T47D (cell line): ENCODE measurements at regions not wholly inside any gene's neighbourhood (a gene's known extent, or its start where the extent isn't known, plus 50 kb on each side); places are given as distances from the start of the nearest gene placed in this dataset.
"Not testable (repeated sequence)": the region's sequence is repeated elsewhere in the genome, so short reads cannot be mapped to it uniquely, and the experiment has no call there.

ENCODE experiments used
- DNase-seq, 2 experiments: peaks; one replicate each; pipeline versions ENCODE4 v3.0.0 to v3.0.0-alpha.2; 2011 to 2012; ENCODE audit warnings: low read depth in 1 of 2, low spot score in 1 of 2
- JUND ChIP-seq: IDR thresholded peaks from 2 replicates; pipeline ENCODE4 v1.6.1; 2012; ENCODE audit warnings: low read depth
- in situ Hi-C: cut with HindIII; loops from 2 replicates; pipeline ENCODE4 v1.10.0; 2016; ENCODE audit warnings: low sequenced_read_pairs, low pct_unique_long_range_greater_than_20kb

DNA sequence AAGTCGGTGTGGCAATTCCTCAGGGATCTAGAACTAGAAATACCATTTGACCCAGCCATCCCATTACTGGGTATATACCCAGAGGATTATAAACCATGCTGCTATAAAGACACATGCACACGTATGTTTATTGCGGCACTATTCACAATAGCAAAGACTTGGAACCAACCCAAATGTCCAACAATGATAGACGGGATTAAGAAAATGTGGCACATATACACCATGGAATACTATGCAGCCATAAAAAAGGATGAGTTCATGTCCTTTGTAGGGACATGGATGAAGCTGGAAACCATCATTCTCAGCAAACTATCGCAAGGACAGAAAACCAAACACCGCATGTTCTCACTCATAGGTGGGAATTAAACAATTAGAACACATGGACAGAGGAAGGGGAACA lies 80.6 kb upstream of the ST3GAL5 start:
- in situ Hi-C loops, result not testable (repeated sequence)

DNA sequence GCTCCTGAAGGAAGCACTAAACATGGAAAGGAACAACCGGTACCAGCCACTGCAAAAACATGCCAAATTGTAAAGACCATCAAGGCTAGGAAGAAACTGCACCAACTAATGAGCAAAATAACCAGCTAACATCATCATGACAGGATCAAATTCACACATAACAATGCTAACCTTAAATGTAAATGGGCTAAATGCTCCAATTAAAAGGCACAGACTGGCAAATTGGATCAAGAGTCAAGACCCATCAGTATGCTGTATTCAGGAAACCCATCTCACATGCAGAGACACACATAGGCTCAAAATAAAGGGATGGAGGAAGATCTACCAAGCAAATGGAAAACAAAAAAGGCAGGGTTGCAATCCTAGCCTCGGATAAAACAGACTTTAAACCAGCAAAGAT lies 77.0 kb upstream of the ST3GAL5 start:
- DNase-seq, in situ Hi-C loops: not testable (repeated sequence)

More for the DNA sequence above, 80.6 kb upstream of the ST3GAL5 start:
- not testable (repeated sequence) for DNase-seq

DNA sequence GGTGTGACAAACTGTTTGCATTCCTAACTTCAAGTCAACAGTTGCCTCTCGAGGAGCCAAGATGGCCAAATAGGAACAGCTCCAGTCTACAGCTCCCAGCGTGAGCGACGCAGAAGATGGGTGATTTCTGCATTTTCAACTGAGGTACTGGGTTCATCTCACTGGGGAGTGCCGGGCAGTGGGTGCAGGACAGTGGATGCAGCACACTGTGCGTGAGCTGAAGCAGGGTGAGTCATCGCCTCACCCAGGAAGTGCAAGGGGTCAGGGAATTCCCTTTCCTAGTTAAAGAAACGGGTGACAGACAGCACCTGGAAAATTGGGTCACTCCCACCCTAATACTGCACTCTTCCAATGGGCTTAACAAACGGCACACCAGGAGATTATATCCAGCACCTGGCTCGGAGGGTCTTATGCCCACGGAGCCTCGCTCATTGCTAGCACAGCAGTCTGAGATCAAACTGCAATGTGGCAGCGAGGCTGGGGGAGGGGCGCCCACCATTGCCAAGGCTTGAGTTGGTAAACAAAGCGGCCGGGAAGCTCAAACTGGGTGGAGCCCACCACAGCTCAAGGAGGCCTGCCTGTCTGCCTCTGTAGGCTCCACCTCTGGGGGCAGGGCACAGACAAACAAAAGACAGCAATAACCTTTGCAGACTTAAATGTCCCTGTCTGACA lies 75.1 kb upstream of the ST3GAL5 start:
- in situ Hi-C loops, DNase-seq: not testable (repeated sequence)

DNA sequence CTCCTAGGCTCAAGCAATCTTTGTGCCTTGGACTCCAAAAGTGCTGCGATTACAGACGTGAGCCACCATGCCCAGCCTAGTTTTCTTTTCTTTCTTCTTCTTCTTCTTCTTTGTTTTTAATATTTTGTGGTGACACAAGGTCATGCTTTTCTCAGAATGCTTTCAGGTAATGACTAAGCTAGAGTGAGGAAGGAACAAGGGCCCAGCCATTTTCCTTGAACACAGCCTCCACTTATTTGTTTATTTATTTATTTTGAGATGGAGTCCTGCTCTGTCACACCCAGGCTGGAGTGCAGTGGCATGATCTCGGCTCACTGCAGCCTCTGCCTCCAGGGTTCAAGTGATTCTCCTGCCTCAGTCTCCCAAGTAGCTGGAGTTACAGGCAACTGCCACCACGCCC lies 74.3 kb upstream of the ST3GAL5 start:
- in situ Hi-C loops, result no loop called here
- TF ChIP-seq JUND, result no peak
- DNase-seq, result no peak

DNA sequence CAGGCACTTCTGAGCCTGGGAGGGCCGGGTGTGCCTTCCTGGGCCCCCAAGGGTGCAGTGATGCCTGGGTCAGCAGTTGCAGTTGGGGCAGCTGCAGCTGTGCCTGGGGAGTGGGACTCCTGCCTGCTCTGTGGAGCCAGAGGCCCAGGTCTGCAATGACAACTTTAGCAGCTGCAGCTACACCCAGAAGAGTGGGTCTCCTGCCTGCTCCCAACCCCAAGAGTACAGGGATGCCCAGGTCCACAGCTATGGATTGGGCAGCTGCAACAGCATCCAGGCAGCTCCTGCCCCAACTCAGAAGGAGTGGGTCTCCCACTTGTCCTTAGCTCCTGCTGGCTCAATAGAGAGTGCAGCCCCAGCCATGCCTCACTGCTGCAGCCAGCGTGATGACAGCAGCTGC lies 73.0 kb upstream of the ST3GAL5 start:
- DNase-seq, result no peak
- TF ChIP-seq JUND, result no peak
- in situ Hi-C loops, result no loop called here

DNA sequence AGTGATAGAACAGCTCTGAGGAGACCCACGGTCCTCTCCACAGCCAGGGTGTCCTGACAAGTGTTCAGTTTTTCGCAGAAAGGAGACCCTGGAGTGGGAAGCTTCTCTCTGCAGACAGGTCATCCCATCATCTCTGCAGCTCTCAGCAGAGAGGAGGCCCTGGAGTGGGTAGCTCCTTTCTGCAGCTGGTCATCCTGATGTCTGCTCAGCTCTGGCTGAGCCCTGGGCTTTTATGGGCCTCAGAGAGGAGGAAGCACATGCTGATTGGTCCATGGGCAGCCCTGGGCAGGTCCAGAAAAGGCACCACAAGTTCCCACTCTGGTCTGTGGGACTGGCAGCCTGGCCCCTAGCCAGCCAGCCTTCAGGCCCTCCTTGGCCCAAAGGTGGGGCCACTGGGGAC lies 72.3 kb upstream of the ST3GAL5 start:
- DNase-seq, result no peak
- in situ Hi-C loops, result no loop called here
- no peak for TF ChIP-seq JUND

DNA sequence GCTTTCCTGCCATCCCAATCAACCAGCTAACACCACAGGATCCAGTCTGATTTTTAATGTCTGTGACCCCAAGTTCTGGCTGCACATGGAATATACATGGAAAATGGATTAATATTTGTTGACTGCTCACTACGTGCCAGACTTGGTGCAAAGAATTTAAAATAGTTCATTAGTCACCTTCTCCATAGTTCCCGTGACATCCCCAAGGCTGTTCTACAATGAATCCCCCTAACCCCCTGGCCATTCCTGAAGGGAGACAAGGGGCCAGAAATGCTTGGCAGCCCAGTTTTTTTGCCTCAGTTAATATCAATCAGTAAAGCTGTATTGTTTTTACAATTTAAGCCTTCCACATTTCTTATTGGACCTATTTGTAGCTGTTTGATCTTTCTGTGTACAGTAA lies 71.0 kb upstream of the ST3GAL5 start:
- in situ Hi-C loops, result no loop called here
- TF ChIP-seq JUND, result no peak

DNA sequence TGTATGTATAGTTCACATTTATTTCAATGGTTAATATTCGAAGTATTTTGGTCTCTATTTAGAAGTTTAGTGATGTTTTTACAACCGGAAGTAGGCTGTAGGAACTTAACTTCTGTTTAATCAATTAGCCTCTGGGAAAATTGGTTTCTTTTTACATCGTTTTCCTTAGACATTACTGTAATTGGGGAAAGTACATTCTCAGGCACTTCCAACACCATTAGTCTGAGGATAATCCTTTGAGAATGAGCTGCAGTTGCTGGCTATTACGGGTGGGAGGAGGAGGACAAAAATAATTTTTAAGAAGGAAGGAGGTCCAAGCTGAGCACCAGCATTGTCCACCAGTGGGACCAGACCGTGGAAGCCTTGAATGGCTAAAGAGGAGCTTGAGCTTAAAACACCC lies 70.4 kb upstream of the ST3GAL5 start:
- in situ Hi-C loops, result no loop called here
- no peak for DNase-seq
- TF ChIP-seq JUND, result no peak

More for the DNA sequence above, 71.0 kb upstream of the ST3GAL5 start:
- no peak for DNase-seq

DNA sequence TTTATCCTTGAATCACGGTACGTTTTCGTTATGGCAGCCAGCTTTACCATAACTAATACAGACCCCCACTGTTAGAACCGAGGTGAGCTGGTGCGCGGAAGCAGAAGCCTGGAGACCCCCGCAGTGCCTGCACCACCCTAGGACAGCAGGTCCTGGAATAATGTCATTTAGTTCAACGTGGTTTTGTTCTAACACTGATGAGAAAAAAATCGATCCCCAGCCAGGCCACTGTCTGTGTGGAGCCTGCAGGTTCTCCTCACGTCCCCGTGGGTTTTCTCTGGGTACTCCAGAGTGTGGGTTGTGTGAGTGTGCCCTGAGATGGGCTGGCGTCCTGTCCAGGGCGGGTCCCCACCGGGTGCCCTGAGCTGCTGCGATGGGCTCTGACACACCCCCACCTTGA lies 69.9 kb upstream of the ST3GAL5 start:
- DNase-seq, result no peak
- no peak for TF ChIP-seq JUND
- in situ Hi-C loops, result no loop called here

DNA sequence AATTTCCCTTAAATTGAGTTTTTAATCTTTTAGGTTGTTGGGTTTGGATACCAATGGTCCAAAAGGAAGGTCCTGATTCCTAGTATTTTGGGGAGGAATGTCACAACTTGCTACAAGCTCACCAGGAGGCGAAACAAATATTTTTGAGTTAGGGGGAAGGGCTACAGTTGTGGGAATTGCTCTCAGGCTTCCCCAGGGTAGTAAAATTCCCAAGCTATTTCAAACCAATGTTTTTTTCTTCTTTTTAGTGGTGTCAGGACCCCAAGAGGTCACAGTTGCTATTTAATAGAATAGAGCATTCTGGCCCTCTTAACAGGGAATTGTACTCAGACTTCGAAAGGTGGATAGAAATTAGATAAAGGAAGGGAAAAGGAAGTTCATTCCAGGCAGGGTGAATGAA lies 68.5 kb upstream of the ST3GAL5 start:
- in situ Hi-C loops, result no loop called here
- no peak for TF ChIP-seq JUND
- DNase-seq, result no peak

DNA sequence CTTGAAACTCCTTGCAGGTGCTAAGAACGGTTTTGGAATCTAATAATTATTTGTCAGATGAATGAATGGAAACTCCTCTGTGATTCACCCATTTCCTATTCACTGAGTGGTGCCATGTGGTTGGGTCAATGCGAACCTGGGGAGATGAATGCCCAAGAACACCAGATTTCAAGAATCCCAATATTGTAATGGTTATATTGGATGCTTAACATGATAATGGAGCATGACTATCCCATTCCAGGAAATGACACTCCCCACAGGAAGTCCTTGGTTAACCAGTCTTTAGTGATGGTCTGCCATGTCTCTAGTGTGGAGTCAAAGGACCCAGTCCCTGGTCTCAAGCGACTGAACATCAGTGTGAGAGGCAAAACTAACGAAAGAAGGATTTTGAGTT lies 67.9 kb upstream of the ST3GAL5 start:
- no peak for DNase-seq
- in situ Hi-C loops, result no loop called here
- TF ChIP-seq JUND, result no peak

DNA sequence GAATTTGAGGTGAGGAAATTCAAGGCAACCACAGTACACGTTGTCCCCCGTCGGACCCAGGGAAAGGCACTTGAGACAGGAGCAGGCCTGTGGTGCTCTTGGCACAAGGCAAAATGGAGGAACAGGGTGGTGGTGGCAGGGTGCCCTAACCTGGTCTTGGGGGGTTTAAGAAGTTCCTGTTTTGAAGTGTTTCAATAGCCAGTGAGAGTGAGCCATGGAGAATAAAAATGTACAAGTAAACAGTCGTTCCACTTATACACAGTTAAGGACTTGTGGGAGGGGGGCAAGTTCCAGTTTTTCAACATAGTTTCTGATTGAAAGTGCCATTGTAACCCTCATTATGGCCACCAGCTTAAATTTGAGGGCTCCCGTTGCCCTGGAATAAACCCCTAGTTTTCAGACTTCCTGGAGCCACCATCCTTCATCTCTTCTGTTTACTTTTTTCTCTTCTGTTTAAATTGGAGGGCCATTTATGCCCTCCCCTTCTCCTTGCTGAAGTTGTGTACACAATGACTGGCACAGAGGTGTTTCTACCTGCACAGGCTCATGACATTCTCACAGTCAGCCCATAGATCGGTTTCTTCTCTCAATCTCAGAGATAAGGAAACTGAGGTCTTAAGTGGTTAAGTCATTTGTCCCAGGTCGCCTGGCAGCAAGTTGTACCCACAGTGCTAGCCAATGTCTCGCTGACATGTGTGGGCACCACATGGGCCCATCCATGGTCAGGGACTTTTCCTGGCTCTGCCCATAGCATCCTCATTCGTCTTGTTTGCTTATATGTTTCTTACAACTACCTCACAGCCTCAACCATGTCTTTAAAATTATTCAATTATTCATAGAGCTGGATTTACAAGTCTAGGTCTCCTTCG lies 66.0 kb upstream of the ST3GAL5 start:
- DNase-seq, result peak; percentile 26 to 59
- in situ Hi-C loops, result no loop called here
- TF ChIP-seq JUND, result no peak

DNA sequence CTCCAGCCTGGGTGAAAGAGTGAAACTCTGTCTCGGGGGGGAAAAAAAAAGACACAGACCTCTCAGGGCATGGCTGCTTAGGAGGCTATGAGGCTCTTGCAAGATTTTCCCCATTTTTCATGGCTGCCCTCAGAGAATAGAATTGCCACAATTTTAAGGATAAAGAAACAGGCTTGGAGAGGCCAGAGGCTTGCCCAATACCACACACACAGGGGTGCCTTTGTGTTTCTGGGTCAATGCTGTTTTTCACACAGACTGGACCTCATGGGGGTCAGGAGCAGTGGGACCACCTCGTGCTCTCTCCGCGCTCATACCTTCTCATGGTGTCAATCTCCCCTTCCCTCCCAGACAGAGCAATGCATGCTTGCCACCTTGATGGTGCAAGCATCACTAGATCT lies 65.4 kb upstream of the ST3GAL5 start:
- DNase-seq, result no peak
- in situ Hi-C loops, result no loop called here
- no peak for TF ChIP-seq JUND

DNA sequence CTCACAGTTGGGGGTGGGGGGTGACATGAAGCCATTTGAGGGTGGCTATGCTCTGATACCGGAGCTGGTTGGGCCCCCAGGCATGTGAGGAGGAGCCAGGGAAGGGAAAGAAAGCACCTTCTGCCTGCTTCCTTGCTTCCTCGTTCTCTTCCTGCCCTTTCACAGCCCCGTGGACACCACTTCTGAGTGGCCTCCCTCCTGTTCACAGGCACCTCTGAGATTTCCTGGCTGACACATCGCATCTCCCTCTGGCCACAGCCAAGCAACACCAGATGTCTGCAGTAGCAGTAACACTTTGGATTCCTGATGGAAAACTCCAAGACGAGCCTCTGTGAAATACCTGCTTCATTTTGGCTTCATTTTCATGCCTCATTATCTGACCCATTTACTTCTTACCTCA lies 64.7 kb upstream of the ST3GAL5 start:
- TF ChIP-seq JUND, result no peak
- no peak for DNase-seq
- in situ Hi-C loops, result no loop called here
